CD4-positive, alpha-beta T cell treated with Interleukin-6 for 4 hours (primary cell): ENCODE measurements at regions not wholly inside any gene's neighbourhood (a gene's known extent, or its start where the extent isn't known, plus 50 kb on each side); places are given as distances from the start of the nearest gene placed in this dataset.
"Not testable (repeated sequence)": the region's sequence is repeated elsewhere in the genome, so short reads cannot be mapped to it uniquely, and the experiment has no call there.

Experiments
- DNase-seq: peaks from one replicate; pipeline ENCODE4 v3.0.0-alpha.2; 2020; ENCODE audit warnings: mixed read lengths

GRCh38 chr2:89326455-89326854 is 635.0 kb downstream of the RPIA start:
- not testable (repeated sequence) for DNase-seq

- not testable (repeated sequence) for DNase-seq
Measured at GRCh38 chr2:89328790-89329189, 637.3 kb downstream of the RPIA start.
